ENCODE measurements at regions not wholly inside any gene's neighbourhood (a gene's known extent, or its start where the extent isn't known, plus 50 kb on each side); places are given as distances from the start of the nearest gene placed in this dataset.

DNA sequence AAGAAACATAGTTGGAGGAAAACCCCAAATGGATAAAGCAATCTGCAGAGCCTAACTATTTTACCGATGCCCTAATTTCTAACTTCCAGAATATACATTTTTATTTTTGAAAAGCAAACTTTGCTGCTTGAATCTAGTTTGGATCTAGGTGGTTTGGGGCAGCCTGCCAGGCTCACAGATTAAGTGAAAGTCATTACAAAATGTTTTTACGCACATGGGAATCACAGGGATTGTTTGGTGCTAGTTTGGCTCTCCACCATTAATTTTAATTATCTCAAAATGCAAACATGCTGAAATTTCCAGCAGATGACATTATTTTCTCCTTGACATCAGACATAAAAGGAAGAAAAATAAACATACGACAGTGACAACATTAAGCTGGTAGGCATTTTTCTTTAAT is 166.7 kb upstream of the INHBA start:
- peaks cover 9% of the 10 kb centered on the region for H3K9me3 Mint-ChIP-seq (ENCODE audit: low read depth, unreplicated experiment)
- no peak for DNase-seq
- no peaks in the 10 kb centered on the region for H3K36me3 Mint-ChIP-seq (ENCODE audit: insufficient read depth, unreplicated experiment)
- intact Hi-C loops (cut with micrococcal nuclease; ENCODE audit: unreplicated experiment): no loop called here
- H3K27me3 Mint-ChIP-seq (ENCODE audit: unreplicated experiment): peaks cover 21% of the 10 kb centered on the region
- no peak overlapping the region for H3K4me3 Mint-ChIP-seq (ENCODE audit: low read depth, unreplicated experiment)
- TF ChIP-seq, protein P1, sequence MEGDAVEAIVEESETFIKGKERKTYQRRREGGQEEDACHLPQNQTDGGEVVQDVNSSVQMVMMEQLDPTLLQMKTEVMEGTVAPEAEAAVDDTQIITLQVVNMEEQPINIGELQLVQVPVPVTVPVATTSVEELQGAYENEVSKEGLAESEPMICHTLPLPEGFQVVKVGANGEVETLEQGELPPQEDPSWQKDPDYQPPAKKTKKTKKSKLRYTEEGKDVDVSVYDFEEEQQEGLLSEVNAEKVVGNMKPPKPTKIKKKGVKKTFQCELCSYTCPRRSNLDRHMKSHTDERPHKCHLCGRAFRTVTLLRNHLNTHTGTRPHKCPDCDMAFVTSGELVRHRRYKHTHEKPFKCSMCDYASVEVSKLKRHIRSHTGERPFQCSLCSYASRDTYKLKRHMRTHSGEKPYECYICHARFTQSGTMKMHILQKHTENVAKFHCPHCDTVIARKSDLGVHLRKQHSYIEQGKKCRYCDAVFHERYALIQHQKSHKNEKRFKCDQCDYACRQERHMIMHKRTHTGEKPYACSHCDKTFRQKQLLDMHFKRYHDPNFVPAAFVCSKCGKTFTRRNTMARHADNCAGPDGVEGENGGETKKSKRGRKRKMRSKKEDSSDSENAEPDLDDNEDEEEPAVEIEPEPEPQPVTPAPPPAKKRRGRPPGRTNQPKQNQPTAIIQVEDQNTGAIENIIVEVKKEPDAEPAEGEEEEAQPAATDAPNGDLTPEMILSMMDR (IDR thresholded peaks at IDR 0.05; ENCODE audit: unreplicated experiment): no peak
- CTCF ChIA-PET: no interaction called here
- H3K4me1 Mint-ChIP-seq (ENCODE audit: low read depth, unreplicated experiment): no peaks in the 10 kb centered on the region
- no peak overlapping the region for H3K27ac Mint-ChIP-seq (ENCODE audit: unreplicated experiment)
- no TSS peak for BruUV-seq (replicated peaks)

GRCh38 chr7:41869091-41869490 is 166.2 kb upstream of the INHBA start:
- H3K4me1 Mint-ChIP-seq (ENCODE audit: low read depth, unreplicated experiment): no peaks in the 10 kb centered on the region
- no TSS peak for BruUV-seq (replicated peaks)
- intact Hi-C loops (cut with micrococcal nuclease; ENCODE audit: unreplicated experiment): no loop called here
- DNase-seq: no peak
- H3K4me3 Mint-ChIP-seq (ENCODE audit: low read depth, unreplicated experiment): no peak overlapping the region
- H3K27me3 Mint-ChIP-seq (ENCODE audit: unreplicated experiment): peaks cover 16% of the 10 kb centered on the region
- CTCF ChIA-PET: no interaction called here
- no peaks in the 10 kb centered on the region for H3K36me3 Mint-ChIP-seq (ENCODE audit: insufficient read depth, unreplicated experiment)
- no peak overlapping the region for H3K27ac Mint-ChIP-seq (ENCODE audit: unreplicated experiment)
- H3K9me3 Mint-ChIP-seq (ENCODE audit: low read depth, unreplicated experiment): peaks cover 10% of the 10 kb centered on the region
- TF ChIP-seq, protein P1 (IDR thresholded peaks at IDR 0.05; ENCODE audit: unreplicated experiment): no peak

DNA sequence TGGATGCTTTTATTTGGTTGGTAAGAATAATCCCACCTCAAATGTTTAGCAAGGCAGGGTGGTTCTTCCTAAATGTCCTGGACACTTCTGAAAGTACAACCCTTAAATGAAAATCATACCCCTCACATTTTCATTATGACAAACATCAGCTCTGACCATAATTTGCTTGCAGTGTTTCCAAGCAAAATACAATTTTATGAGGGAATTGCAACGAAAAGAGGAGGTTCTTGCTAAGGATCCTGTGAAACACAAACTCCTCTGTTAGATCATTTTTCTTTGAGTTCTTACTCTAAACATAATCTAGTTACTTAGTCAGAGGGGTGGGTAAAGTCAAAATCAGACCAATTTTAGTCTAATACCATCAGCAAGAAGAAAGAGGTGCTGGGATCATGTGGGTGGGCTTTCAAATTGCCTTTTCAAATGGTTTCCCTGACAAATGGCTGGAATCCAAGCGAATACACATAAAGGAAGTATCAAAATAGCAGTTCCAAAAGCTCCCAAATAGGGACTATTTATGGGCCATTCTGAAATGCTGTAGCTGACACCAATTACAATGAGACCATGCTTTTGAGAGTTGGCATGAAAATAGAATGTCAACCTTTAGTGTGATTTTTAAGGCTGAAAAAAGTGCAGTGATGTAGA is 164.9 kb upstream of the INHBA start:
- Mint-ChIP-seq H3K27ac (ENCODE audit: unreplicated experiment) (no peak overlapping the region), H3K4me3 (ENCODE audit: low read depth, unreplicated experiment) (no peak overlapping the region), H3K27me3 (ENCODE audit: unreplicated experiment) (peaks cover 3% of the 10 kb centered on the region), H3K36me3 (ENCODE audit: insufficient read depth, unreplicated experiment) (no peaks in the 10 kb centered on the region), H3K4me1 (ENCODE audit: low read depth, unreplicated experiment) (no peaks in the 10 kb centered on the region), H3K9me3 (ENCODE audit: low read depth, unreplicated experiment) (peaks cover 13% of the 10 kb centered on the region)
- BruUV-seq (replicated peaks): no TSS peak
- intact Hi-C loops (cut with micrococcal nuclease; ENCODE audit: unreplicated experiment): no loop called here
- TF ChIP-seq, protein P1 (IDR thresholded peaks at IDR 0.05; ENCODE audit: unreplicated experiment): no peak
- CTCF ChIA-PET: no interaction called here
- DNase-seq: no peak

GRCh38 chr7:41862261-41862660 is 159.4 kb upstream of the INHBA start:
- no peaks in the 10 kb centered on the region for H3K36me3 Mint-ChIP-seq (ENCODE audit: insufficient read depth, unreplicated experiment)
- no peaks in the 10 kb centered on the region for H3K27me3 Mint-ChIP-seq (ENCODE audit: unreplicated experiment)
- H3K27ac Mint-ChIP-seq (ENCODE audit: unreplicated experiment): no peak overlapping the region
- no peaks in the 10 kb centered on the region for H3K4me1 Mint-ChIP-seq (ENCODE audit: low read depth, unreplicated experiment)
- CTCF ChIA-PET: no interaction called here
- DNase-seq: no peak
- BruUV-seq (replicated peaks): no TSS peak
- TF ChIP-seq, protein P1 (IDR thresholded peaks at IDR 0.05; ENCODE audit: unreplicated experiment): no peak
- intact Hi-C loops (cut with micrococcal nuclease; ENCODE audit: unreplicated experiment): no loop called here
- no peak overlapping the region for H3K4me3 Mint-ChIP-seq (ENCODE audit: low read depth, unreplicated experiment)
- peaks cover 13% of the 10 kb centered on the region for H3K9me3 Mint-ChIP-seq (ENCODE audit: low read depth, unreplicated experiment)

Measured in Calu3 (cell line).